HPDE6-E6E7 (cell line): ENCODE measurements at regions not wholly inside any gene's neighbourhood (a gene's known extent, or its start where the extent isn't known, plus 50 kb on each side); places are given as distances from the start of the nearest gene placed in this dataset.
"Not testable (repeated sequence)": the region's sequence is repeated elsewhere in the genome, so short reads cannot be mapped to it uniquely, and the experiment has no call there.

Source experiments
- DNase-seq: peaks from one replicate; pipeline ENCODE4 v3.0.0; 2011; ENCODE audit warnings: missing footprints; ENCODE audit errors: extremely low spot score

DNA sequence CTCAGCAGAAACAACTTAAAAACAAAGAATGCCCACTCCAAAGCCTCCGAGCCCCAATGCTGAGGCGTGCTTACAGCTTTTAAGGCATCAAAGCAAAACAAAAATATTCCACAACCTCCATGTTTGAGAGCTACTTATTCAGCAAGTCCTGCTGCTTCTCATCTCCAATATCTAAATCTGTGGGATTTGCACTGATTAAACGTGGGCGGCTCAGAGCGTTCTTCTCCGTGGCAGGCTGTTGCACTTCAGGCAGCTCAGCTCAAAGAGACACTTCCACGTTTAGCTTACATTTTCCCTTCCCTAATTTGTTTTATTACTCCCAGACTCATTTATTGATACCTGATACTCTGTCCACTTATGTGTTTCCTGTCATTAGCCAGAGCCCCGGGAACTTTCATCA, 282.6 kb upstream of the MCTP2 start:
- DNase-seq: no peak

DNA sequence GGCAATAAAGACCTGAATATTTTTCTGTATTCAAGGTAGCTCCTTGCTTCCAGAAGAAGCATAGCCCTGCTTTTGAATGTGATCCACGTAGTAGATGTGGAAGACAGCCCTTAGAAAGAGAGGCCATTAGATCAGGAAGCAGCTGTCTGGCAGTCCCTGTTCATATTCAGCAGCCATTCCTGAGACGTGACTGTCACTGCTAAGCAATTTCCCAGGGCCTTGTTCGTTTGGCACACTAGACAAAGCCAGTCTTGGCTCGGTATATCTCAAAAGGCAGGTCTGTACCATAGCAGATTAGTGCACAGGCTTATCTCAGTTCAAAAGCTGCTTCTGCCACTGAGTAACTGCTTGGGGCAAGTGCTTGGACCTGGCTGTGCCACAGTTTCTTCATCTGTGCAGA, 287.8 kb upstream of the MCTP2 start:
- DNase-seq: no peak

DNA sequence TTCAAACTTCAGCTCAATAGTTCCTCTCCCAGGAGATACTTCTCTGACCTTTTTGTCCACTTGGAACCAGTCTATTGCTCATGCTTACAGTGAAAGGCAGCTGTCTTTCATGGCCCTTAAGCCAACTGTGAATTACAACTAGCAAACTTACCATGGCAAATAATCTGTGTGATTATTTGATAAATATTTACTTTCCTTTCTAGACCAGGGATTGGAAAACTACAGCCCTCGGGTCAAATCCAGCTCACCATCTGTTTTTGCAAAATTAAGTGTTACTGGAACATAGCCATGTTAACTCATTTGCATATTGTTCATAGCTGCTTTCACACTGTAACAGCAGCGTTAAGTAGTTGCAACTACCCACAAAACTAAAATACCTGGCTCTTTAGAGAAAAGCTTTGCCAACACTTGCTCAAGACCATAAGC, 289.1 kb upstream of the MCTP2 start:
- no peak for DNase-seq

DNA sequence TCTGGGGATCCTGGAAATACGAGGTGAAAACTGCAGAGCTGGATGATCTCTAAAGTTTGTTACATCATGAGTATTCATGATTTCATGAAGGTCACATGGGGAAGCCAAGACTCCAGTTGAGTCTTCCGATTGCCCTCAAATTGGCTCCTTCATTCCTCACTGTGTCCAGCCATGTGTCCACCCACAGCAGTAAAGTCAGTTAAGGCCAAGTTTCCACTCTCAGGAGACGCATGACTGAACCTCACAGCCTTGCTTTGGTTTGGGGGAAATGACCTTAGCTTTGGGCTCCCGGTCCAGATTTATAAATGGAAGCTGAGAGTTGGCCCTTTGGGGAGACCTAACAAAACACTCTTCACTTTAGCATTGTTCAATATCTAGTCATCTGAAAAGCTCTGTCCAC, 289.7 kb upstream of the MCTP2 start:
- DNase-seq: no peak

DNA sequence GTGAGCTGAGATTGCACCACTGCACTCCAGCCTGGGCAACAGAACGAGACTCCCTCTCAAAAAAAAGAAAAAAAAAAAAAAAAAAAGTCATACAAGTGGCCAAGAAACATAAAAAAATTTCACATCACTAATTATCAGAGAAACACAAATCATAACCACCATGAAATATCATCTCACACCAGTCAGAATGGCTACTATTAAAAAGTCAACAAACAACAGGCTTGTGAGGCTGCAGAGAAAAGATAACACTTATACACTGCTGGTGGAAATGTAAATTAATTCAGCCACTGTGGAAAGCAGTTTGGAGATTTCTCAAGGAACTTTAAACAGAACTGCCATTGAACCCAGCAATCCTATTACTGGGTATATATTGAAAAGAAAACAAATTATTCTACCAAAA, 291.1 kb upstream of the MCTP2 start:
- no peak for DNase-seq

DNA sequence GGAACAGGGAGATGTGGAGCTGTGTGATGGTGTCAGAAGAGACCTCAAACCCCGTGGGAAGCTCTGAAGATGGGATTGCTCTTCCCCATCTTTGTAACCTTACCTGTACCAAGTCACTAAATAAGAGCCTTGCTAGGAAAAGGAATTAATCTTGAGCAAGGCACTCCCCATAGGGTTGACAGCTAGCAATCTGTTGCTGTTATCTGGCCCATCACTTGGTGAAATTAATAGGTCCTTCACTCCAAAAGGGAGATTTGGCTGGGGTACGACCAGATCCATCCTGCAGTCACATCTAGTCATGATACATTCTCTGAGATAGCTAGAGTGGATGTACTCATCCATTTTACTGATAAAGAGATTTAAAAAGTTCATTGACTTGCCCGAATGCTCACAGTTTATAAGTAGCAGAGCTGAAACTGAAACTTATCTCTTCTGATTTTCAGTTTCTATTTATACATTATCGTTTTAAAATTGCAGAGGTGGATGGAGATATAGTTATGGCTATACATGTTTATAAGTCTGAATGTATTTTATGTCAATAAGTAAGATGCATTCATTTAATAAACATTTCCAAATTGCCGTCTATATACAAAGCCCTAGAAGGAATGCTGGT, 299.1 kb upstream of the MCTP2 start:
- no peak for DNase-seq

DNA sequence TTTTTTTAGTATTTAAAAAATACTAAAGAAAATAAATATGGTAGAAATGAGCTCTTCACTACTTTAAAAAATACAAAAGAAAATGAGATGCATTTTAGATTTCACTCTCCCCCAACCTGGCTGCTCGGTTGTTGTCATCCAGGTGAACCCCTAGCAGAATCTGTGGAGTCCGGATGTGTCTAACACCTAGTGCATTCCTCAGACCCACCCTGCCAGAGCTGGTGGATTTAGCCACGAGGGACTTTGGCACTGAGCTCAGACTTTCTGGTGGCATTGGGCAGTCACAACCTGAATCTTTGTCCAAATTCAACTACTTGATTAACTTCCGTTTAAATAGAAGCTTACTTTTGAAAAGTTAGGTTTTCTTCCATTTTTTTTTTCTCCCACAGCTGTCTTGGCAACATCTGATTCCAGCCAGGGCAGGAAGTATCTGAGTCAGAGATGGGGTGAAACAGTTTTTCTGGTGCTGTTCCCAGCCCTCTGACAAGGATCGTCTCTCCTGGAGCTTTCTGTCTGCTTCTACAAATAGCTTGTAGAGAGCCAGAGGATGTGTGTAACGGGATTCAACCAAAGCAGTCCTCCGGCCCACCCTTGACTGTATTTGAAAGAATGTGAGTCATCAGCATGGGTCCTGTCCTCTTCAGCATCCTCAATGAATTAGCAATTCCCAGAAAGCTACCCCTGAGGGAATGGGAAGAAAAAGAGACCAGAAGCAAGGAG, 301.8 kb upstream of the MCTP2 start:
- peak; percentile 12 for DNase-seq

DNA sequence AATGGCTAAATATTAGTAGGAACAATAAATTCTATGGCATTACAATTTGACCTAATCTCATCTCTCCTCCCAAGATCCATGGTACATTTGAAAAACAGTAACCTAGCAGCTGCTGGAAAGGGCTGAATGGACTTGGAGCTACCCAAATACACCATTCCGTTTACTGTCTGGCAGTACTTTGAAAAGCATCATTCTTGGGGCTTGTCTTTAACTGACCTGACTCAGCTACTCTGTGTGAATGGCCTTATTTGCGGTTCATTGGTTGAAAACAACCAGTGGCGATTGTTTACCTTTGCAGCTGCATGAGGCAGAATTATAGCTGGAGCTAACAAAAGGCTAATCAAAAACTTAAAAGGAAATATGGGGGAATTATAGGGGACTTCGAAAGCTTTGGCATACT, 311.2 kb upstream of the MCTP2 start:
- DNase-seq: no peak

DNA sequence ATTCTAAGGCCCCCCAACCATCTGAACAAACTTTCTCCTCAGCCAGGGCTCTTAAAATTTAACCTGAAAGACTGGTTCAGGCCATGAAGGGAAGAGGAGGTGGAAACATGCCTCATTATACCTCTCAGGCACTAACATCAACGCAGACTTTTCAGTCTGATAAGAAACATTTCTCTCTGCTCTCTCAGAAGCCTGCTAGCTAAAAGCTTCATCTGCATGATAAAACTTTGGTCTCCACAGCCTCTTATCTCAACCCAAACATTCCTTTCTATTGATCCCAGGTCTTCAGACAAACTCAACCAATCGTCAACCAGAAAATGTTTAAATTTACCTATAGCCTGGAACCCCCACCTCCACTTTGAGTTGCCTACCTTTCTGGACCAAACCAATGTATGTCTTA, 312.6 kb upstream of the MCTP2 start:
- not testable (repeated sequence) for DNase-seq

DNA sequence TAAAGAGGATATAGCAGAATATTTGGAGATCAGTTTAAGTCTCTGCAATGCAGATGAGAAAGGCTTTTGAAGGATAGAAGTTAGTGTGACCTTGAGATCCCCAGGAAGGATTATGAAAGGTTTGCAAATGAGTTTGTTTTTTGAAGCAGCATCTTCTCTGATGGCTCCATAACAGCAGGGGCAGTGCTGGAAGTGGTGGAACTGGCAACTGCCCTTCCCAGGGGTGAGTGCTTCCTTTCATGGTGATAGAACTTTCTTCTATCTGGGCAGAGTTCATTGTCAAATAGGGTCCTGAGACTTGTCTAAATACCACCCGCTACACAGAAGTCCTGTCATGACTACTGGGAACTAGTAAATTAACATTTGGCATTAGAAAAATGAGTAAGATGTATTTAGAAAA, 314.2 kb upstream of the MCTP2 start:
- DNase-seq: no peak

DNA sequence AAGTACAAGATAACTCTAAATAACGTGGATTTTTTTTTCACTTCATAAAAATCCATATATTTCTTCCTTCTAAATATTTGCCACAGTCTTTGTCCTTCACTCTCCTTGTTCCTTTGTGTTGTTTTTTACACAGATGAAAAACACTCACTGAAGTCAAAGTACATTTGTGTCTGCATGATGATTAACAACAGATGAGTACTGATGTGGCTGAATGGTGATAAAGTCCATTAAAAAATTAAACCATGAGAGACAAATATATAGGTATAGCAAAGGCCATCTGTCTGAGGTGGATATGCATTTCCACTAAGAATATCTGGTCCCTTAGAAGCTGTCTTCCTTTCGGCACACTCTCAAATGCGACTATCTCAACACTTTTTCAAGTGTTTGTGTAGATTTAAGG, 317.5 kb upstream of the MCTP2 start:
- DNase-seq: no peak

DNA sequence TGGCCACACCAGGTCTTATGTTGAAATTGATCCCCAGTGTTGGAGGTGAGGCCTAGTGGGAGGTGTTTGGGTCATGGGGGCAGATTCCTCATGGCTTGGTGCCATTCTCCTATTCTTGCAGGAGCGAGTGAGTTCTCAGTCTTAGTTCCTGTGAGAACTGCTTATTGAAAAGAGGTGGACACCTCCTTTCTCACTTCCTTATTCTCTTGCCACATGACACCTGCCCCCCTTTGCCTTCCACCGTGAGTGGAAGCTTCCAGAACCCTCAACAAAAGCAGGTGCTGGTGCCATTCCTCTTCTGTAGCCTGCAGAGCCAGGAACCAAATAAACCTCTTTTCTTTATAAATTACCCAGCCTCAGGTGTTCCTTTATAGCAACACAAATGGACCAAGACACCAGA, 318.1 kb upstream of the MCTP2 start:
- DNase-seq: no peak

DNA sequence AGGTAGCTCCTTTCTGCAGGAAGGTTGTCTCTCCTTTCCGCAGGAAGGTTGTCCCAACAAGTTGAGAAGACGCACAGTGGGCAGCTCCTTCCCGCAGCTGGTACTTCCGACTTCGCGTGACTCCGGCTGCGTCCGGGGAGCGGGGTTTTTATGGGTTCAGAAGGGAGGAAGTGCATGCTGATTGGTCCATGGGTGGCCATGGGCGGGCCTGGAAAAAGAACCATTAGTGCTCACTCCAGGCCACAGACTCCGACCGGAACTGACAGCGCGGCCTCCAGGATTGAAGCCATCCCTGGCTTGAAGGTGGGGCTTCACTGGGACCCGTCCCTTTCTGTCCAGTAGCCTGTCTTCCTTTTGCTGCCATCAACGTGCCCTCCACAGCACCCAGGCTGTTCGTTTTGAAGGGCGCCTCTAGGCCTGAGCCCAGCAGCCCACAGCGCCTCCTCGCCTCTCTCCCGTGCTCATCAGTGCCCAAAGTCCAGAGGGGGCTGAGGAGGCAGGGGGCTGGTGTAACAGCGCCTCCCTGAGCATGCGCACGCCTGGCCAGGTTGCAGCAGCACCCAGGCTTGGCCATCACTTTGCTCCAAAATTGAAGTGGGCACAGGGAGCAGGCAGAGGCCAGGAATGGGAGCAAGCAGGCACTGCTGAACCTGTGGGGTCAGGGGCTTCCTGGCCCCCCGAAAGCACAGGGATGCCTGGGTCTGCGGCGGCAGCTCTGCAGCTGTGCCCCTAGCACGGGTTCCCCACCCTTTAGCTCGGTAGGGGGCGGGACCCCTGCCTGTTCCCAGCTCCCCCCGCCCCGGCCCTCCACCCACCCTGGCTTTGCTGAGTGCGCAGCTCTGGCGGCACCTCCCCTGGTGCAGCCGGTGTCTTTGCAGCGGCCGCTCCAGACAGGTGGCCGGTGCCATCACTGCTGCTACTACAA, 330.6 kb upstream of the MCTP2 start:
- DNase-seq: no peak

DNA sequence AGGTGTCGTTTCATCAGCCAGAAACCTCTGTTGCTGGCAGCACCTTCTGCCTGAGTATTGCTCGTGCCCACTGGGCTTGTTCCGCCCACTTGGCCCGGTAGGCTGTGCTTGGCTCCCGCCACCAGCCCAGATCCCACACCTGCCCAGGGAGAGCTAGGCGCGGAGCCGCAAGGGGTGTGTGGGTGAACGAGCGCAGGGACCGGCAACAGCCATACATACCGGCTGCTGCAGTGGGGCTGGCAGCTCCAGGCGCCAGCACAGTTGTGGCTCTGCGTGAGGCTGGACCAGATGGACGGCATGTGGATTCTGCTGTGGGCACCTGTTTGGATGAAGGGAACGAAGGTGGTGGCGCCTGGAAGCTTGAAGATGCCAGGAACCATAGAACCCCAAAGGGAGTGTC, 331.5 kb upstream of the MCTP2 start:
- no peak for DNase-seq

DNA sequence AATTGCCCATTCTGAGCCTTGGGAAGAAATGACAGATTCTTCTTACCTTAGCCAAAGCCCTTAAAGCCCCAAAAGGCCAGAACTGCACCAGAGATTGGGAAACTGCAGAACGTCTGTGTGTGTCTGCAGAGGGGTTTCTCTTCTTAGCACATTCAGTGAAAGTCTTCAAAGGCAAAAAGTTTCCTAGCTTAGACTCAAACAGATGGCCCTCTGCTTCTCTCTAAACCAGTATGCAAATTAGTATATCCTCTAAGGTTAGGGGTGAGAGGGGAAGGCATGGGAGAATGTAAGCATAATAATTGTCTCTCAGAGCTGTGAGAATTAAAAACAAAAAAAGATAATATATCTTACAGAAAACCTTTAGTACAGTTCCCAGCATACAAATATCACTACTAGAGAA, 334.0 kb upstream of the MCTP2 start:
- DNase-seq: no peak

DNA sequence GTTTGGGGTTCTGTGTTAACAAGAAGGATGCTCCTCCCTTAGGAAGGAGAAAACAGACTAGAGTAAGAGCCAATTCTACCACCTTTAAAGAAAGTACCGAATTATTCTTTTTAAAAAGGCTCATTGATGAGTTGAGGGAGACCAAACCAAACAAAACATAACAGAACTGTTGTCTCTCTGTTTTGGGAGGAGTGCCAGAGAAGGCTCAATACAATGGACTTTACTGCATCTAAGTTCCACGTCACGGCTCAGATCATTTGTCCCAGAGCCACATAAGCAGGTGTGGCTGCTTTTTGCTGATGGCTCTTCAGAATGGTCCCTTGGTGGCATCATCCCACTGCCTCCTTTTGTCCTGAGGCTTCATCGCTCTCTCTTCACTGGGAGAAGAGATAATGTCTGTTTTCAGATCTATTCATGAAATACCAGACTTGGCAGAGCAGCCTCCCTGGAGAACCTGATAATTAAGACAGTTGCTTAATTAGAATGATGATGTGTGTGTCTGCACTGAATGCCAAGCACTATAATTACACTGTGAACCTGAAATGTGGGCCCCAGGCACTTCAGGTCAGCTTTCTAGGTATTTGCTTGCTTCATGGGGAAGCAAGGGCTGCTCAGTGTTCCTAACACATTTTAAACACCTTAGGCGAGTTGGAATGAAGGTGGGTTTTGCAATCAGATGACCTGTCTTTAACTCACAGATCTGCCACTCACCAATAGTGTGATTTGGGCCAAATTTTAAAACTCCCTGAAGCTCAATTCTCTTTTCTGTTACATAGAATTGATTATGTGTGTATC, 335.2 kb upstream of the MCTP2 start:
- DNase-seq: no peak

DNA sequence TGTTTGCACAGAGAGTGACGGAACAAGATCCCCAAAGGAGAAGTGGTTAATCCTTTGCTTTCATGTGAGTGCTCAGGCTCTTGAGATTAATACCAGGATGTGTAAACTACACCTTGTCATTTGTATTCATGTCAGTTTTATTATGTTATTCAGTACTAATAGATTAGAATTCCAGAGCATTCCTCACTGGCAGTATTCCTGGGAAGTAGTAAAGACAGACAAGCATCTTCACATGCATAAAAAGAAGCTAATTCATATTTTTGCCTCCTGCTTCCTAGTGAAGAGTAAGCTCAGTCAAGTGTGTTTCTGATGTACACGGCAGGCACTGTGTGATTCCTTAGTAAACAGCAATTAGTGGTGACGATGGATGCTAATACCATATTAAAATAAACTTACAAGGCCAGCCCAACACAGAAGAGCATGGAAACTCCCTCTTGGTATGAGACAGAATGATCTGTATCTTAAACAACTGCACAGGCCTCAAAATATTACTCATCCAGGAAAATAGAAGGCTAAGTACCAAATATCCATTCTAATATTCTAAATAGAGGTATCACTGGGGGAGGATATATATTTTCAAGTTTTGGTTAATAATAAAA, 336.8 kb upstream of the MCTP2 start:
- DNase-seq: no peak

DNA sequence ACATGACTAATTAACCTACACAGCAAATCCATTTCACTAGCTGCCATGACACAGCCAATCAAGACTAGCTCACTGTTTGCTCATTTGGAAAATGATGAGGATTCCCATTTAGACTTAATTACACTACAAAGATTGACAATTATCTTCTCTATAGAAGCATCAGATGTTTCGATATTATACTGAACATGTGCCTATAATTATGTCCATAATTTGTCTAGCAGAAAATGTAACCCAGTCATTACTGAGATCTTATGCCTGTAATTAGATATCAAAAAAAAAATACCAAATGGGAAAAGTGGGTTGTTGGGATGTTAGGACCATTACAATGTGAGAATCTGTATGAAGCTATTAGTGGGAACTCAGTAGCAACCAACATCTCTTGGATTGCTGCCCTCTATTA, 344.2 kb upstream of the MCTP2 start:
- no peak for DNase-seq

DNA sequence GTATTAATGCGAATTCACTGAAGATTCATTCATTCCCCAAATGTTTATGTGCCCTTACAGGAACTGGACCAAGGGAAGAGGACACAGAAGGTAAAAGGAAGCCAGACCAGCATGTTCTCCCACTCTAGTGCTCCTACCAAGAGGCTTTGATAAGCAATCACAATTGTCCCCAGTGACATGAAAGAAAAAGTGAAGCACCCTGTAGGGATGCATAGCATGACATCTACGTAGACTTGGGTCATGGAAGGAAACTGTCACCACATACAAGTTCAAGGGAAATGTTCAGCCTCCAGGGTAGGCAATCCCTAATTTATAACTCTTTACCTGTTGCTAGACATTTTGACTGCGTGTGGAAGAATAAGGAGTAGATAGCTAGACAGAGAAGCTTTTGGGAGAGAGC, 348.6 kb upstream of the MCTP2 start:
- DNase-seq: no peak

DNA sequence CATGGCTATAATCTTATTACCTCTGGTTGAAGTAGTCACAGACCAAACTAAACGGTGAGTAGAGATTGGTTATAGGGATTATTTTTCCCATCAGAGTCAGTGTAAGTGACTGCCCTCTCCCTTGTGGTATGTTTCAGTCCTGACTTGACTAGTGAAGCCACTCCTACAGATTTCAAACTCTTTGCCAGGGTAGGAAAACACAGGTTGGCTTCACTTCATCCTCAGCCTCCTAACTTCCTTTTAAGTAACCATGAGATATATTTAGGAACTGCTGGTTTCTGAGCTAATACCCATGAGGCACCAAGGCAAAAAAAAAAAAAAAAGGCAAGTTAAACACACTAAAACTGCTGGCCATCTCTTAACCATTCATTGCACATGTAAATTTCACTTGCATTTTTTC, 349.2 kb upstream of the MCTP2 start:
- DNase-seq: no peak

DNA sequence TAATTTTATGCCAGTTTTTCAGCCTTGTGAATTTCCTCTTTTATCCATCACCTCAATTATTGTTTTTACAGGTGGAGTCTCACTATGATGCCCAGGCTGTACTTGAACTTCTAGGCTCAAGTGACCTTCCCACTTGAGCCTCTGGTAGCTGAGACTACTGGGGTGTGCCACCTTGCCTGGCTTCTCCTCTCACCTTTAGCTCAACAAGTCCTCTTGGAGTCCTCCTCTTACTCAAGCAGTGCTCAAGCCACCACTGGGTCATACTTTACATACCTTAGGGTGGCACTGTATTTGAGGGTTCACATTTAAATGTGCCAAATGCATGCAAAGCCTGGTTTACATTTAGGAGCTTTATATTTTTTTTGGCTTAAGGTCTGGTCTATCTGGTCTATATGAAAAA, 350.1 kb upstream of the MCTP2 start:
- DNase-seq: no peak

DNA sequence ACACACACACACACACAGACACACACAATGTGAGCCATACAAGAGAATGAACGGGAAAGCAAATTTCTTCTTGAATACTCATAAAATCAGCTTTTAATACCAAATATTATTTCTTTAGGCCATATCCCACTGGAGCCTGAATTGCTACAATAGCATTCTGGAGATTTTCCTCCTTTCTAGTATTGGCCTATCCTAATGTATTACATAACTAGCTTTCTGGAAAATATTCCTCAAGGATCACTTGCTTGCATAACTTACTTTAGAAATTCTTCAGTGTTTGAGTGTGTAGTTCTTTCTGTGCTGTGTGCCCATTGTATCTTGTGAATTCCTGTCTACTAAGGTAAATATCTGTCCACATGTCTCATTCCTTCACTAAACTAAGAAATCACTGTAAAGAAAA, 351.0 kb upstream of the MCTP2 start:
- no peak for DNase-seq
